Breast epithelium (tissue), 4 donors: ENCODE measurements at regions not wholly inside any gene's neighbourhood (a gene's known extent, or its start where the extent isn't known, plus 50 kb on each side); places are given as distances from the start of the nearest gene placed in this dataset.

Experiments used
- DNase-seq, 2 donors: peaks; one replicate each; pipeline ENCODE4 v3.0.0-alpha.2; 2019; ENCODE audit warnings: low spot score in 2 of 2
- H3K27ac ChIP-seq, 2 donors: fragments of 200-600 bp; sonication (generic) in 1 of 2; one replicate each; pipeline ENCODE4 v1.5.1; 2016 to 2019; ENCODE audit warnings: mild to moderate bottlenecking in 1 of 2
- H3K27me3 ChIP-seq, 2 donors: fragments of 200-600 bp; sonication (generic) in 1 of 2; one replicate each; pipeline versions ENCODE4 v1.5.1 to v1.6.0; 2017 to 2019; ENCODE audit warnings: control low read depth in 1 of 2, mild to moderate bottlenecking in 1 of 2
- H3K36me3 ChIP-seq: fragments of 200-600 bp; one replicate; pipeline ENCODE4 v1.5.1; 2019
- H3K4me1 ChIP-seq, 2 donors: fragments of 200-600 bp; sonication (generic); one replicate each; pipeline ENCODE4 v1.5.1; 2016 to 2019; ENCODE audit warnings: control low read depth in 1 of 2
- H3K4me3 ChIP-seq, 3 donors: fragments of 200-600 bp; sonication (generic); 1 replicate in 2 of 3; 2 replicates in 1 of 3; pipeline ENCODE4 v1.5.1; 2016 to 2019; ENCODE audit warnings: mild to moderate bottlenecking in 3 of 3, moderate library complexity in 2 of 3
- H3K9me3 ChIP-seq, 2 donors: fragments of 200-600 bp; sonication (generic) in 1 of 2; one replicate each; pipeline ENCODE4 v1.5.1; 2016 to 2019; ENCODE audit warnings: control low read depth in 1 of 2
- POLR2A ChIP-seq: fragments of 450-650 bp; IDR thresholded peaks from one replicate; pipeline ENCODE4 v1.6.1; 2016; ENCODE audit warnings: antibody characterized with exemption, mild to moderate bottlenecking, moderate library complexity
- POLR2AphosphoS5 ChIP-seq, 3 donors: sonication (generic); formaldehyde crosslinking; IDR thresholded peaks; one replicate each; pipeline ENCODE4 v1.6.1; 2017; ENCODE audit warnings: antibody characterized with exemption in 3 of 3
- intact Hi-C: fragments of 100-400 bp; cut with DNase I; formaldehyde crosslinking; loops from one replicate; pipeline ENCODE4 v1.15.1; 2023; ENCODE audit warnings: low total_unique reads
- TF ChIP-seq, protein P1 (sequence below), 3 donors: fragments of 450-650 bp; IDR thresholded peaks; one replicate each; pipeline ENCODE4 v1.5.1; 2016 to 2017; ENCODE audit warnings: antibody characterized with exemption in 3 of 3, mild to moderate bottlenecking in 3 of 3, moderate library complexity in 3 of 3

DNA sequence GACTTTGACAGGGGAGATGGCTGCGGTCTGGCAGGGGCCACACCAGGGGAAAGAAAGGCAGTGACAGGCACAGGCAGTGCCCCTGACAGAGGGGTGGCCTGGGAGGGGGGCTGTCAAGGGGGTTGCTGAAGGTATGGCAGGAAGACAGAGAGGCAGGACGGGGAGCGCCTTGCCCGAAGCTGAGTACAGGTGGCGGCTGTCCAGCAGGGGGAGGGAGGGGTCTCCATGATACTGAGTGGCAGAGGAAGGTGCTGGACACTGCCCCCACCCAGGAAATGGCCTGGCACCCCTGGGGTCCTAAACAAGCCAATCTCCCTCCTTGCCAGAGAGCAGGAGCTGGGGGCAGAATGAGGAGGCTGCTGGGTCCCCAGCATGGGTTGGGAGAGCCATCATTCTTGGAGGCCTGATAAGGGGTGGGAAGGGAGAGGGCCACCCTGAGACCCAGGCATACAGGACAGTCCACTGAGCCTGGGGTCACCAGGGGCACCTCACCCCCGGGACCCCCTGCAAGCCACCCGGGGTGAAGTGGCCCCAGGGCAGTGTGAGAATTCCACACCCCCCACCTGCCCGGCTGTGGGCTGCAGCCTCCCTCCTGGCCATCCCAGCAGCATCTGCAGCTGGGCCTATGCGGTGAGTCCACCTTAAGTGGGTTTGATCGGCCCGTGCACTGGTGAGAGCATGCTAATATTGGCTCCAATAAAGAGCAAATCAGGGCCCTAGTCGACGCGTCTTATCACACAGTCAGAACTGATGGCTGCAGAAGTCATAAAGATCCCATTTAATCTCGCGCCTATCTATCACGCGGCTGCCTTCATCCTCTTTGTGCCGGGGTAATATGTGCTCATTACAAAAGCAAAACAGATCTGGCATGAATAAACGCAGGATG is 108.5 kb downstream of the FAM53A start:
- TF ChIP-seq POLR2AphosphoS5 (IDR thresholded peaks at IDR 0.05) = no peak
- Histone ChIP-seq H3K27me3 (no peaks in the 10 kb centered on the region), H3K36me3 (no peaks in the 10 kb centered on the region), H3K27ac (no peak overlapping the region), H3K9me3 (no peaks in the 10 kb centered on the region), H3K4me3 (no peak overlapping the region), H3K4me1 (no peaks in the 10 kb centered on the region)
- no peak for DNase-seq
- intact Hi-C loops = no loop called here

GRCh38 chr4:1574601-1575417 is 109.3 kb downstream of the FAM53A start:
- DNase-seq = no peak
- no peak for TF ChIP-seq POLR2A
- no peak for TF ChIP-seq POLR2AphosphoS5 (IDR thresholded peaks at IDR 0.05)
- TF ChIP-seq, protein P1, sequence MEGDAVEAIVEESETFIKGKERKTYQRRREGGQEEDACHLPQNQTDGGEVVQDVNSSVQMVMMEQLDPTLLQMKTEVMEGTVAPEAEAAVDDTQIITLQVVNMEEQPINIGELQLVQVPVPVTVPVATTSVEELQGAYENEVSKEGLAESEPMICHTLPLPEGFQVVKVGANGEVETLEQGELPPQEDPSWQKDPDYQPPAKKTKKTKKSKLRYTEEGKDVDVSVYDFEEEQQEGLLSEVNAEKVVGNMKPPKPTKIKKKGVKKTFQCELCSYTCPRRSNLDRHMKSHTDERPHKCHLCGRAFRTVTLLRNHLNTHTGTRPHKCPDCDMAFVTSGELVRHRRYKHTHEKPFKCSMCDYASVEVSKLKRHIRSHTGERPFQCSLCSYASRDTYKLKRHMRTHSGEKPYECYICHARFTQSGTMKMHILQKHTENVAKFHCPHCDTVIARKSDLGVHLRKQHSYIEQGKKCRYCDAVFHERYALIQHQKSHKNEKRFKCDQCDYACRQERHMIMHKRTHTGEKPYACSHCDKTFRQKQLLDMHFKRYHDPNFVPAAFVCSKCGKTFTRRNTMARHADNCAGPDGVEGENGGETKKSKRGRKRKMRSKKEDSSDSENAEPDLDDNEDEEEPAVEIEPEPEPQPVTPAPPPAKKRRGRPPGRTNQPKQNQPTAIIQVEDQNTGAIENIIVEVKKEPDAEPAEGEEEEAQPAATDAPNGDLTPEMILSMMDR (IDR thresholded peaks at IDR 0.05) = no peak
- intact Hi-C loops = no loop called here

DNA sequence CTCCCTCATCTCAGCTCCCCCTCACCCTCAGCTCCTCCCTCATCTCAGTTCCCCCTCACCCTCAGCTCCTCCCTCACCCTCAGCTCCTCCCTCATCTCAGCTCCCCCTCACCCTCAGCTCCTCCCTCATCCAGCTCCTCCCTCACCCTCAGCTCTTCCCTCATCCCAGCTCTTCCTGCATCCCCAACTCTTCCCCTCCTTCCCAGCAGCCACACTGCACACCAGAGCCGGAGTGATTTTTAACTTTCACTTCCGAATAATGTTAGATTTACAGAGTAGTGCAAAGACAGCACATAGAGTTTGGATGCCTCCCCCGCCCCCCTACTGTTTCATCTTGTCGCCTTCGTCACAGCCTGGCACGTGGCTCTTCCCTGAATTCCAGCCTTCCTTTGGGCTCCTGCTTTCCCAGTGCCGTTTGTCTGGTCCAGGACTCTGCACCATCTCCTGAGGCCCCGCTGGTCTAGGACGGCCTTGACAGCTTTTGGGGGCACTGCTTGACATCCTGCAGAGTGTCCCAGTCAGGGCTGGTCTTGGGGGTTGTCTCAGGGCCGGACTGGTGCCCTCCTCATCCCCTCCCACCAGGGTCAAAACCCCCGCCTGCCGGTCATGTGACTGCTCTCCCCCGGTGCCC is 110.2 kb downstream of the FAM53A start:
- intact Hi-C loops = no loop called here
- no peak overlapping the region for H3K27ac ChIP-seq
- no peaks in the 10 kb centered on the region for H3K9me3 ChIP-seq
- no peak overlapping the region for H3K4me3 ChIP-seq
- no peaks in the 10 kb centered on the region for H3K36me3 ChIP-seq
- H3K27me3 ChIP-seq = peaks cover 0 to 6% of the 10 kb centered on the region in 2 donors
- TF ChIP-seq, protein P1 (IDR thresholded peaks at IDR 0.05) = no peak
- TF ChIP-seq POLR2A (no peak), POLR2AphosphoS5 (IDR thresholded peaks at IDR 0.05) (no peak)
- no peak for DNase-seq
- H3K4me1 ChIP-seq = no peaks in the 10 kb centered on the region

More at GRCh38 chr4:1574601-1575417, 109.3 kb downstream of the FAM53A start:
- Histone ChIP-seq H3K9me3 (no peaks in the 10 kb centered on the region), H3K4me3 (no peak overlapping the region), H3K4me1 (no peaks in the 10 kb centered on the region), H3K27me3 (no peaks in the 10 kb centered on the region), H3K27ac (no peak overlapping the region), H3K36me3 (no peaks in the 10 kb centered on the region)

GRCh38 chr4:1572964-1573720 is 111.0 kb downstream of the FAM53A start:
- TF ChIP-seq POLR2A = no peak
- TF ChIP-seq POLR2AphosphoS5 (IDR thresholded peaks at IDR 0.05) = no peak
- TF ChIP-seq, protein P1 (IDR thresholded peaks at IDR 0.05) = no peak
- intact Hi-C loops = no loop called here

GRCh38 chr4:1572521-1572920 is 111.6 kb downstream of the FAM53A start:
- no peaks in the 10 kb centered on the region for H3K36me3 ChIP-seq
- intact Hi-C loops = no loop called here
- H3K27ac ChIP-seq = no peak overlapping the region
- H3K27me3 ChIP-seq = peaks cover 0 to 19% of the 10 kb centered on the region in 2 donors
- H3K4me3 ChIP-seq = no peak overlapping the region
- H3K4me1 ChIP-seq = no peaks in the 10 kb centered on the region
- no peaks in the 10 kb centered on the region for H3K9me3 ChIP-seq
- no peak for DNase-seq
- TF ChIP-seq POLR2AphosphoS5 (IDR thresholded peaks at IDR 0.05) = no peak
- TF ChIP-seq, protein P1 (IDR thresholded peaks at IDR 0.05) = no peak
- TF ChIP-seq POLR2A = no peak

More at GRCh38 chr4:1572964-1573720, 111.0 kb downstream of the FAM53A start:
- Histone ChIP-seq H3K36me3 (no peaks in the 10 kb centered on the region), H3K4me1 (no peaks in the 10 kb centered on the region), H3K27ac (no peak overlapping the region), H3K9me3 (no peaks in the 10 kb centered on the region), H3K27me3 (peaks cover 0 to 14% of the 10 kb centered on the region in 2 donors), H3K4me3 (no peak overlapping the region)
- DNase-seq = no peak
